ENCODE measurements at regions not wholly inside any gene's neighbourhood (a gene's known extent, or its start where the extent isn't known, plus 50 kb on each side); places are given as distances from the start of the nearest gene placed in this dataset.
A peak's percentile ranks its signal among the peaks of the same experiment; 100 is the strongest.

- no peak for TF ChIP-seq POLR2A (IDR thresholded peaks at IDR 0.05; ENCODE audit: low read depth, low read length)
- no peak for TF ChIP-seq POLR2AphosphoS5 (IDR thresholded peaks at IDR 0.05; ENCODE audit: low read depth, low read length)
- TF ChIP-seq TAF1 (IDR thresholded peaks at IDR 0.05; ENCODE audit: low read depth, low read length) = no peak
- peak; percentile 70 for TF ChIP-seq SPI1 (IDR thresholded peaks at IDR 0.05; ENCODE audit: low read depth, low read length)
- TF ChIP-seq POU2F2 (IDR thresholded peaks at IDR 0.05; ENCODE audit: low read depth, low read length) = no peak
- TF ChIP-seq PAX5 (IDR thresholded peaks at IDR 0.05; ENCODE audit: insufficient read depth, low read length, severe bottlenecking) = no peak
These were observed 124.2 kb upstream of the ABI3BP start for GRCh38 chr3:101117465-101117864.

All from GM12891 (cell line).